ENCODE measurements at regions not wholly inside any gene's neighbourhood (a gene's known extent, or its start where the extent isn't known, plus 50 kb on each side); places are given as distances from the start of the nearest gene placed in this dataset.
A peak's percentile ranks its signal among the peaks of the same experiment; 100 is the strongest.

DNA sequence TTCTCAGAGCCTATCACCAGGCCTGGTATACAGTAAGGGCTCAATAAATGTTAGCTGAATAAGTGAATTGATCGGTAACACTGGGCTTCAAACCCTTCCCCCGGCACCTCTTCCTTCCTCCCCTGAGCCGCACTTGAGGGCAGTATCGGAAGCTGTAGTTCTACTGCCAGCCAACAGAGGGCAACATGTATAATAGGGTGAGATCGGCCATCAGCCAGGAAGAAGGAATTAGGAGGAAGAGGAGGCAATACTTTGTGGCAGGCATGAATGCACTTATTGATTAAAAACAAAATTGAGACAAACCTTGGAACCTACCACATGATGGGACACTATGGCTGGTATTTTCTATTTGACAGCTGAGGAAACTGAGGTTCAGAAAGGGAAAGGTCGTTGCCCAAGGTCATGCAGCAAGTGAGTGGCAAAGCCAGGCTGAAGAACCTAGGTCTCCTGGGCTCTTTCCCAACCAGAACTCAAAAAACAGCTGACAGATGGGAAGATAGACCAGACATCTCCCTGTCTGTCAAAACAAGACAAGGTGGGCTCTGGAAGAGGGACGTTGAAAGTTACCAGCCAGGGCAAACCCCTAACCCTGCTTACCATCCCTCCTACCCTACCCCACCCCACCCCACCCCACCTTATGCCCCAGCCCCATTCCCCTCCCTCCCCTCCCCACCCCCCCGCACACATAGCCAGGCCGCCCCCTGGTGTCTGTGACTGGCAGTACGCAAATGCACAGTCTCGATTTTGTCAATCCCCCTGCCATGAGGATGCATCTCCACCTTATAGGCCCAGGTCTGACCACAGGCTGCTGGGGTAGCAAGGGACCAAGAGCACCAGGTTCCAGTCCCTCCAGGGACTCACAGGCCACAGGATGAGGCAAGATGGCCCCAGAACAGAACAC, 107.3 kb upstream of the RUNX3 start (continued):
- TF ChIP-seq EHMT2 (IDR thresholded peaks at IDR 0.05; ENCODE audit: low read depth) (no peak), RAD21 (conservative IDR thresholded peaks at IDR 0.05 in 1 of 2, IDR thresholded peaks at IDR 0.05 in 1 of 2) (peak; percentile 22 to 44; a peak in 4 of 5 replicates), CEBPB (IDR thresholded peaks at IDR 0.05) (no peak), SREBF2 (IDR thresholded peaks at IDR 0.05) (no peak), MAFK (IDR thresholded peaks at IDR 0.05; ENCODE audit: partially characterized antibody) (no peak), TFCP2L1 (CRISPR knock-in tag; IDR thresholded peaks at IDR 0.05) (no peak)

DNA sequence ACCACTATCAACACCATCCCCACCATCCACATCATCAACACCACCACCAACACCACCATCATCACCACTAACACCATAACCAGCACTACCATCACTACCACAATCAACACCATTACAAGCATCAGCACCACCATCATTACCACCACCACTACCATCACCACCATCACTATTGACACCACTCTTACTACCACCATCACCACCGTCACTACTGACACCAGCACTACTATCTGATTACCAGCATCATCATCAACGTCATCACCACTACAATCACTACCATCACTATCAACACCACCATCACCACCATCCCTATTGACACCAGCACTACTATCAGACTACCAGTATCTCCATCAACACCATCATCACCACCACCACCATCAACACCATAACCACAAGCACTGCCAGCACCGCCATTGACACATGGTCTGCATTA, 106.1 kb upstream of the RUNX3 start:
- Histone ChIP-seq H3K9me3 (no peaks in the 10 kb centered on the region), H3K4me3 (no peak overlapping the region), H3K4me1 (no peaks in the 10 kb centered on the region), H3K27ac (no peak overlapping the region), H3K4me2 (no peak overlapping the region)
- ChIA-PET POLR2A (no interaction called here), CTCF (interaction anchor here (0.9 to 9.7 kb wide), 14 partner anchors 12 to 120 kb away, joined by 3 to 79 read pairs (median 5); partner anchors contain the start of gene RUNX3)
- TF ChIP-seq, protein P1, sequence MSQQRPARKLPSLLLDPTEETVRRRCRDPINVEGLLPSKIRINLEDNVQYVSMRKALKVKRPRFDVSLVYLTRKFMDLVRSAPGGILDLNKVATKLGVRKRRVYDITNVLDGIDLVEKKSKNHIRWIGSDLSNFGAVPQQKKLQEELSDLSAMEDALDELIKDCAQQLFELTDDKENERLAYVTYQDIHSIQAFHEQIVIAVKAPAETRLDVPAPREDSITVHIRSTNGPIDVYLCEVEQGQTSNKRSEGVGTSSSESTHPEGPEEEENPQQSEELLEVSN (IDR thresholded peaks at IDR 0.05; ENCODE audit: borderline replicate concordance, low read depth), result no peak
- TF ChIP-seq CHD2 (IDR thresholded peaks at IDR 0.05; ENCODE audit: low read length, partially characterized antibody) (no peak), MAZ (IDR thresholded peaks at IDR 0.05; ENCODE audit: borderline replicate concordance, low read depth, low read length) (no peak)
- 65% methylated on average over 3 of the region's 3 CpGs for WGBS (ENCODE audit: missing lambda C conversion rate)
- ATAC-seq (no peak), FAIRE-seq (no peak), DNase-seq (ENCODE audit: low read depth in 1 of 2, low spot score in 1 of 2) (no peak)

- no peak for DNase-seq (ENCODE audit: low read depth in 1 of 2, low spot score in 1 of 2)
- no peak overlapping the region for H3K4me2 ChIP-seq
- no peak overlapping the region for H3K4me3 ChIP-seq
- no peak for ATAC-seq
- H3K9me3 ChIP-seq, result no peaks in the 10 kb centered on the region
- TF ChIP-seq HDAC2 (IDR thresholded peaks at IDR 0.05), result no peak
- TF ChIP-seq, protein P1 (IDR thresholded peaks at IDR 0.05; ENCODE audit: borderline replicate concordance, low read depth), result no peak
- TF ChIP-seq HOXB13 (CRISPR knock-in tag; IDR thresholded peaks at IDR 0.05; ENCODE audit: low read depth), result no peak
- TF ChIP-seq FOXS1 (CRISPR knock-in tag; IDR thresholded peaks at IDR 0.05), result no peak
- no peak for TF ChIP-seq NPAS2 (CRISPR knock-in tag; IDR thresholded peaks at IDR 0.05; ENCODE audit: borderline replicate concordance)
- TF ChIP-seq EP300 (IDR thresholded peaks at IDR 0.05), result no peak
- TF ChIP-seq RARB (CRISPR knock-in tag; IDR thresholded peaks at IDR 0.05), result no peak
- TF ChIP-seq BCL3 (IDR thresholded peaks at IDR 0.05), result no peak
- TF ChIP-seq, protein P2, sequence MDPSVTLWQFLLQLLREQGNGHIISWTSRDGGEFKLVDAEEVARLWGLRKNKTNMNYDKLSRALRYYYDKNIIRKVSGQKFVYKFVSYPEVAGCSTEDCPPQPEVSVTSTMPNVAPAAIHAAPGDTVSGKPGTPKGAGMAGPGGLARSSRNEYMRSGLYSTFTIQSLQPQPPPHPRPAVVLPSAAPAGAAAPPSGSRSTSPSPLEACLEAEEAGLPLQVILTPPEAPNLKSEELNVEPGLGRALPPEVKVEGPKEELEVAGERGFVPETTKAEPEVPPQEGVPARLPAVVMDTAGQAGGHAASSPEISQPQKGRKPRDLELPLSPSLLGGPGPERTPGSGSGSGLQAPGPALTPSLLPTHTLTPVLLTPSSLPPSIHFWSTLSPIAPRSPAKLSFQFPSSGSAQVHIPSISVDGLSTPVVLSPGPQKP (IDR thresholded peaks at IDR 0.05; ENCODE audit: low read depth, low read length), result no peak
- TF ChIP-seq HMGXB4 (CRISPR knock-in tag; IDR thresholded peaks at IDR 0.05; ENCODE audit: borderline replicate concordance), result no peak
- TF ChIP-seq RNF2 (IDR thresholded peaks at IDR 0.05; ENCODE audit: borderline replicate concordance, low read depth), result no peak
- TF ChIP-seq ZSCAN20 (CRISPR knock-in tag; IDR thresholded peaks at IDR 0.05), result no peak
- TF ChIP-seq BHLHE40 (IDR thresholded peaks at IDR 0.05; ENCODE audit: low read depth, low read length), result no peak
- TF ChIP-seq MYC (IDR thresholded peaks at IDR 0.05; ENCODE audit: borderline replicate concordance, low read length), result no peak
- no peak for TF ChIP-seq USF2 (IDR thresholded peaks at IDR 0.05)
- no peak for TF ChIP-seq CEBPB (IDR thresholded peaks at IDR 0.05)
- TF ChIP-seq GATA3 (IDR thresholded peaks at IDR 0.05; ENCODE audit: borderline replicate concordance), result no peak
- ChIA-PET CTCF (interaction anchor here (1.3 to 9.7 kb wide), 3 partner anchors 29 to 104 kb away, joined by 4 to 79 read pairs (median 10); partner anchors contain the start of gene RUNX3), POLR2A (no interaction called here)
- H3K4me1 ChIP-seq, result no peaks in the 10 kb centered on the region
- 83% methylated on average over 1 of the region's 1 CpG for WGBS (ENCODE audit: missing lambda C conversion rate)
- no peak overlapping the region for H3K27ac ChIP-seq
- FAIRE-seq, result no peak
These were observed 105.5 kb upstream of the RUNX3 start for GRCh38 chr1:25035523-25036116.

Data from A549 (cell line).